Suprapubic skin (tissue), 3 donors: ENCODE measurements at regions not wholly inside any gene's neighbourhood (a gene's known extent, or its start where the extent isn't known, plus 50 kb on each side); places are given as distances from the start of the nearest gene placed in this dataset.

Experiments used
- CTCF ChIP-seq, 2 donors: fragments of 200-600 bp in 1 of 2; fragments of 450-650 bp in 1 of 2; sonication (generic) in 1 of 2; IDR thresholded peaks; one replicate each; pipeline ENCODE4 v1.5.1; 2016 to 2019; ENCODE audit warnings: antibody characterized with exemption in 2 of 2, mild to moderate bottlenecking in 1 of 2, moderate library complexity in 1 of 2
- POLR2AphosphoS5 ChIP-seq, 3 donors: sonication (generic); formaldehyde crosslinking; IDR thresholded peaks; one replicate each; pipeline ENCODE4 v1.6.1; 2017; ENCODE audit warnings: antibody characterized with exemption in 3 of 3

DNA sequence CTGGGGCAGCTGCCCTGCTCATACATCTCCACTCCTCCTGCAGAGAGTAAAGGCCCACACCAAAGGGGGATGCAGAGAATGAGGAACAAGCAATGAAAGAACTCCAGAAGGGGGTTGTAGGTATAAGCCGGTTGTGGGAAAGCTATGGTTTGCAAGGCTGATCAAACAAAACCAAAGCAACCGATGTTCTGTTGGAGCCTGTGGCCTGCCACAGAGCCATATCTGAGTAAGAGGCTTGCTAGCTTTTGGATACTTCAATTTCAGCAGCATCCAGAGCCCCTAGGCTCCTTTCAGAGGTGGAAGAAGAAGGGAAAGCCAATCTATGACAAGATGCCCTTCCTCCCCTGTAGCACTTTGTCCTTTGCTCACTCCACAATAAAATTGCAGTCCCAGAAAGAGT, 163.2 kb downstream of the RRAGC start:
- TF ChIP-seq CTCF (IDR thresholded peaks at IDR 0.05) (no peak), POLR2AphosphoS5 (IDR thresholded peaks at IDR 0.05) (no peak)
